IPS-15b (cell line): ENCODE measurements at regions not wholly inside any gene's neighbourhood (a gene's known extent, or its start where the extent isn't known, plus 50 kb on each side); places are given as distances from the start of the nearest gene placed in this dataset.

Experiments used
- H3K27me3 ChIP-seq: one replicate; pipeline ENCODE4 v1.6.1; 2013; ENCODE audit warnings: low read length; ENCODE audit not compliant: control insufficient read depth, insufficient read depth
- H3K36me3 ChIP-seq: one replicate; pipeline ENCODE4 v1.6.1; 2013; ENCODE audit warnings: low read length; ENCODE audit not compliant: control insufficient read depth, insufficient read depth
- H3K4me1 ChIP-seq: one replicate; pipeline ENCODE4 v1.6.1; 2013; ENCODE audit warnings: mild to moderate bottlenecking, low read length; ENCODE audit not compliant: control insufficient read depth, insufficient read depth
- H3K4me3 ChIP-seq: one replicate; pipeline ENCODE4 v1.5.1; 2013; ENCODE audit warnings: low read depth, low read length
- H3K9ac ChIP-seq: one replicate; pipeline ENCODE4 v1.6.1; 2013; ENCODE audit warnings: low read depth, mild to moderate bottlenecking, low read length
- H3K9me3 ChIP-seq: one replicate; pipeline ENCODE4 v1.6.1; 2013; ENCODE audit warnings: mild to moderate bottlenecking, low read length; ENCODE audit not compliant: control insufficient read depth, insufficient read depth

DNA sequence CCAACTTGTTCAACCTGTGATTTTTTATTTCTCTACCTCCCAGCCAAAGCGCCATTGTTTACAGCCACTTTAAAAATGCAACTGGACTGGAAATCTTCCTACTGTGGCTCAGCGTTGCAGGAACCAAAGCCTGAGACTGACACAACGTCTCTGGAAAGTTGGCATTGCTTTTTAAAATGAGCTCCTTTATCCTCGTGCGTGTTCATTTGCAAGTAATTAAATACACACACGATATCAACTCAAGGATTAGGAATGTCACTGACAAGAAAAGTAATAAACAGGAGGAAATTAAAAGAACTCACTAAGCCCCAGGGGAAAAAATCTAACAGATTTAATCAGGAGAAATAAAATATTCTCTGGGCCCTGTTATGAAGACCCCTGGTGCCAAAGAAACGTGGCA, 184.6 kb upstream of the IRS2 start:
- Histone ChIP-seq H3K9ac (no peak overlapping the region), H3K4me3 (no peak overlapping the region), H3K9me3 (no peaks in the 10 kb centered on the region), H3K27me3 (no peaks in the 10 kb centered on the region), H3K36me3 (no peaks in the 10 kb centered on the region), H3K4me1 (no peaks in the 10 kb centered on the region)

DNA sequence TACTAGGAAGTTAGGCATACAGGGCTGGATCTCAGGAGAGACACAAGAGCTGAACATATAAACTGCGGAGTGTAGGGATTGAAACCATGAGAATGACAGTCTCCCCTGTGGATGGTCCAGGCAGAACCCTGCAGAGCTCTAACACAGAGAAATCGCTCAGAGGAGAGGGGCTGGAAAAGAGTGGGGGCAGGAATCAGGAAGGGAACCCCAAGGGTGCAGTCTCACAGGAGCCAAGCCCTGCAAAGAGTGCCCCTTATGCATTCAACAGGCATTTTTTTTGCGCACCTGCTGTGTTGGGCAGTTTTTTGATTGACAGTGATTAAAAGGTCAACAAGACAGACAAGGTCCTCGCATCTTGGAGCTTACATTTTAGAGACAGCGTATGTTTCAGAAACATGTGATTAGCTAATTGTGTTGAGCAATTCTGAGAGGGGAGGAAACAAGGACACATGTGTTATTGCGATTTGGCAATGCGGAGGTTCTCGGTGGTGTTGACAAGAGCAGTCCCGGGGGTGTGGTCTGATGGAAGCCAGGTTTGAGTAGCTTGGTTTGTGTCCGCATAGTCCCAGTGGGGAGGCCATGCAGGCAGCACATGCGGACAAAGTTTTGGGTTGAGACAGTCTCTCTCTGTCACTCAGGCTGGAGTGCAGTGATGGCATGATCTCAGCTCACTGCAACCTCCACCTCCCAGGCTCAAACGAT, 182.6 kb upstream of the IRS2 start:
- no peaks in the 10 kb centered on the region for H3K27me3 ChIP-seq
- H3K36me3 ChIP-seq, result no peaks in the 10 kb centered on the region
- H3K4me1 ChIP-seq, result no peaks in the 10 kb centered on the region
- H3K9ac ChIP-seq, result no peak overlapping the region
- H3K9me3 ChIP-seq, result no peaks in the 10 kb centered on the region
- no peak overlapping the region for H3K4me3 ChIP-seq

DNA sequence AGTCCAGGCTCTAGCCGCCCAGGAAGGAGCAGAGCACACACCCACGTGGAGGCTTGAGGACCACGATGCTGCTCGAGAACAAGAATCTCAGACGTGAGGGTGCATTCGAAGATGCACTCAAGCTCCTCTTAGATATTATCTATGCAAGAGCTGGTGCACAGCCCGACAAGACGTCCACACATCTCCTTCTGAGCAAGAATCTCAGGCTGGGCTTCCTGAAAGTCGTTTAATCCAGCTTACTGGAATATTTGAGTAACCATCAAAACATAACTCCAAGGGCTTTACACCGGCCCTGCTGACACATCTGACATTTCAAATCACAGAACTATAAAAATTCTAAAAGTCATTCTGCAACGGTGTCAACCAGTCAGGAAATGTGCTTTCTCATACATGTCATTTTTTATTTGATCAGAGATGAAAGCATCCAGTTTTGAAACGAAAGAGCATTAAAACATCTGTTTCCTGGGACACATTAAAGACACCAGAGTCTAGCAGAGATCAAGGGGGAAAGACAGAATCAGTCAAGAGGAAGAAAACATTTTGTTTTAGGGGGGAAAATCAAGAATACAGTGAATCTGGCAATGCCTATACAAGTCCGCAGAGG, 177.7 kb upstream of the IRS2 start:
- H3K9ac ChIP-seq, result no peak overlapping the region
- no peaks in the 10 kb centered on the region for H3K4me1 ChIP-seq
- H3K9me3 ChIP-seq, result no peaks in the 10 kb centered on the region
- no peaks in the 10 kb centered on the region for H3K36me3 ChIP-seq
- no peak overlapping the region for H3K4me3 ChIP-seq
- no peaks in the 10 kb centered on the region for H3K27me3 ChIP-seq

- no peaks in the 10 kb centered on the region for H3K27me3 ChIP-seq
- H3K9ac ChIP-seq, result no peak overlapping the region
- H3K36me3 ChIP-seq, result no peaks in the 10 kb centered on the region
- no peaks in the 10 kb centered on the region for H3K4me1 ChIP-seq
- H3K4me3 ChIP-seq, result no peak overlapping the region
- H3K9me3 ChIP-seq, result no peaks in the 10 kb centered on the region
Measured at GRCh38 chr13:109963384-109963783, 177.0 kb upstream of the IRS2 start.

GRCh38 chr13:109959903-109960302, 173.5 kb upstream of the IRS2 start:
- H3K9ac ChIP-seq, result no peak overlapping the region
- H3K4me3 ChIP-seq, result no peak overlapping the region
- no peaks in the 10 kb centered on the region for H3K4me1 ChIP-seq
- H3K9me3 ChIP-seq, result no peaks in the 10 kb centered on the region
- H3K36me3 ChIP-seq, result no peaks in the 10 kb centered on the region
- H3K27me3 ChIP-seq, result no peaks in the 10 kb centered on the region

DNA sequence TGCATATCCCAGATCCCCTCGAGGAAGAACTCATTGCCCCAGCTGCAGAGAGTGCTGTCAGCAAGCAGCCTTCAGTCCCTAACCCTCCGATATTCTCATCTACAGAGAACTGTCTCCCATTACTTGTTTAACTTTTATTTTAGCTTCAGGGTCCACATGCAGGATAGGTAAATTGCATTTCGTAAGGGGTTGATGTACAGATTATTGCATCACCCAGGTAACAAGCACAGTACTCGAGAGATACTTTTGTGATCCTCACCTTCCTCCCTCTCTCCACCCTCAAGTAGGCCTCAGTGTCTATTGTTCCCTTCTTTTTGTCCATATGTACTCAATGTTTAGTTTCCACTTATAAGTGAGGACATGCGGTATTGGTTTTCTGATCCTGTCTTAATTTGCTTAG, 171.5 kb upstream of the IRS2 start:
- no peaks in the 10 kb centered on the region for H3K4me1 ChIP-seq

DNA sequence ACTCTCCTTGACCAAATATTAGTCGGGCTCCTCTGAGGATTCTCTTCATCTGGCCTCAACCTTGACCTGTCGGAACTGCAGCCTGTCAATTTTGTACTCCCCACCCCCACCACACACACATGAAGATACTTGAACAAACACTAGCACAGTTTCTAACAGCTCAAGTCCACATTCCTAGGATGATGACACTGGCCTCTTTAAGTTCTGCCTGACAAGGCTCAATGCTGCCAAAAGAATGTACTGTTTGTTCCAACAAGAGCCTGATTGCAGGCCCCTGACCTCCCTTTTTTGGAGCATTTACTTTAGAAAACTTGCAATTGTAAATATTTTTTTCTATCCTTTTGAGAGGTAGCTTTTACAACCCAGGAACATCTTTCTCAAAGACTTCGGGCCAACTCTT, 169.2 kb upstream of the IRS2 start:
- H3K27me3 ChIP-seq, result no peaks in the 10 kb centered on the region
- H3K9ac ChIP-seq, result no peak overlapping the region
- no peak overlapping the region for H3K4me3 ChIP-seq
- no peaks in the 10 kb centered on the region for H3K36me3 ChIP-seq
- H3K4me1 ChIP-seq, result no peaks in the 10 kb centered on the region
- H3K9me3 ChIP-seq, result no peaks in the 10 kb centered on the region

More for the DNA sequence above, 171.5 kb upstream of the IRS2 start:
- H3K9ac ChIP-seq, result no peak overlapping the region
- H3K9me3 ChIP-seq, result no peaks in the 10 kb centered on the region
- no peaks in the 10 kb centered on the region for H3K36me3 ChIP-seq
- H3K27me3 ChIP-seq, result no peaks in the 10 kb centered on the region
- no peak overlapping the region for H3K4me3 ChIP-seq

DNA sequence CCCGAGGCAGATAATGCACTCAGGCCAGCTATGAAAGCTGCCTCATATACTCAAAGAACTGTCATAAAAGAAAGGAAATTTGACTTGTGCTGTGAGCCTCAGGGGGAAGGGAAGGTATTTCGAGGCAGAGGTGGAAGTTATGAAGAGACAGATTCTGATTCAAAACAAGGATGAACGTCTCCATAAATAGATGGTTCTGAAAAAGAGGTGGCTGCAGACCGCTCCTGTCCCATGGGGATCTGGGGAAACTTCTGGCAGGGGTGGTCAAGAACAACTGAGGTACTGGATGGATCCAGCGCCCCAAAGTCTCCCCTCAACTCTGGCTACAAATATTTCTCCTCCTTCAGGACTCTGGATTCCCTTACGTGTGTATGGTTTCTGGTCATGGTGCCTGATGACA, 168.1 kb upstream of the IRS2 start:
- H3K9me3 ChIP-seq, result no peaks in the 10 kb centered on the region
- H3K36me3 ChIP-seq, result no peaks in the 10 kb centered on the region
- H3K4me3 ChIP-seq, result no peak overlapping the region
- H3K4me1 ChIP-seq, result no peaks in the 10 kb centered on the region
- no peaks in the 10 kb centered on the region for H3K27me3 ChIP-seq
- no peak overlapping the region for H3K9ac ChIP-seq

GRCh38 chr13:109951491-109951890, 165.1 kb upstream of the IRS2 start:
- no peaks in the 10 kb centered on the region for H3K9me3 ChIP-seq

DNA sequence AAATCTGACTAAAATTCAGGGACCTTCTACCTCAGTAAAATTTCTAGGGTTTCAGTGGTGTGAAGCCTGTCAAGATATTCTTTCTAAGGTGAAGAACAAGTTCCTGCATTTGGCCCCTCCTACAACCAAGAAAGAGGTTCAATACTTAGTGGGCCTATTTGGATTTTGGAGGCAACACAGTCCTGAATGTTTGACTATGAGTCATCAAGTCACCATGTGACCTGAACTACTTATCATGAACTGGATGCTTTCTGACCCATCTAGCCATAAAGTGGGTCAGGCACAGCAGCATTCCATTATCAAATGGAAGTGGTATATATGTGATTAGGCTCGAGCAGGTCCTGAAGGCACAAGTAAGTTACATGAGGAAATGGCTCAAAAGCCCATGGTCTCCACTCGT, 163.0 kb upstream of the IRS2 start:
- Histone ChIP-seq H3K9me3 (no peaks in the 10 kb centered on the region), H3K27me3 (no peaks in the 10 kb centered on the region), H3K4me1 (no peaks in the 10 kb centered on the region), H3K9ac (no peak overlapping the region), H3K36me3 (no peaks in the 10 kb centered on the region), H3K4me3 (no peak overlapping the region)

More at GRCh38 chr13:109951491-109951890, 165.1 kb upstream of the IRS2 start:
- Histone ChIP-seq H3K4me1 (no peaks in the 10 kb centered on the region), H3K4me3 (no peak overlapping the region), H3K27me3 (no peaks in the 10 kb centered on the region), H3K36me3 (no peaks in the 10 kb centered on the region), H3K9ac (no peak overlapping the region)

DNA sequence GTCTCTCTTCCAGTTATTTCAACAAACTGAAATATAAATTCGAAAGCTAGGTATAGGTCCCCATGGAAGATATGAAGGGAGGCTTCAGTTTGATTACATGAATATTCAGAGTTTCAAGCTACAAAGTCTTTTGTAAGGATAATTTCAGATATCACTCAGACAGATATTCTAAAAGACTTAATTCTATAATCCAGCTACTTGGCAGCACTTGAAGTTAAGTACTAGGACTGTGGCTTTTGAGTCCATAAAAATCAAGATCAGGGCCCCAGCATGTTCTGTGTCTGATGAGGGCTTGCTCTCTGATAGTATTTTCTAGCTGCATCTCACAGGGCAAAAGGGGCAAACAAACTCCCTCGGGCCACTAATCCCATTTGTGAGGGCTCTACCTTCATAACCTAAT, 160.6 kb upstream of the IRS2 start:
- Histone ChIP-seq H3K9ac (no peak overlapping the region), H3K27me3 (no peaks in the 10 kb centered on the region), H3K4me1 (no peaks in the 10 kb centered on the region), H3K4me3 (no peak overlapping the region), H3K36me3 (no peaks in the 10 kb centered on the region), H3K9me3 (no peaks in the 10 kb centered on the region)

- H3K9me3 ChIP-seq, result no peaks in the 10 kb centered on the region
- H3K9ac ChIP-seq, result no peak overlapping the region
- no peak overlapping the region for H3K4me3 ChIP-seq
Measured at GRCh38 chr13:109945206-109945960, 159.0 kb upstream of the IRS2 start.

More at GRCh38 chr13:109945206-109945960, 159.0 kb upstream of the IRS2 start:
- Histone ChIP-seq H3K36me3 (no peaks in the 10 kb centered on the region), H3K4me1 (no peaks in the 10 kb centered on the region), H3K27me3 (no peaks in the 10 kb centered on the region)
